ENCODE measurements at regions not wholly inside any gene's neighbourhood (a gene's known extent, or its start where the extent isn't known, plus 50 kb on each side); places are given as distances from the start of the nearest gene placed in this dataset.

DNA sequence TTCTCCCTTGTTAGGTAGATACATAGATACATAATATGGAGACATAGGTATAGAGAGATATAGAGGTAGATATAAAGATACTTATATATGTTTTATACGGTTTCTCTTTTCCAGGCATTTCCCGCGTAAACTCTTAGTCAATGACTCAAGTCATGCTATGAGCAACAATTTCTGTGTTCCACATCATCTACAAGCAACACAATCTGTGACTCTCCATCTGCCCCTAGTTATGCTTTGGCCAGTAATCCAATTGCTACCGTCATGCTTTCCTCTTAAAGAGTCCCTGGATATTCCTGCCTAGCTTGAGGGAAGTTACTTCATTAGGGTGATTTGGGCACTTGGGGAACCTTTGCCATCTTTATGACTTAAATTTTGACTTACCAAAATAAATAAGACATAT is 129.0 kb upstream of the ADAMTS16 start:
- no peaks in the 10 kb centered on the region for H3K9me3 ChIP-seq
- H3K27me3 ChIP-seq = no peaks in the 10 kb centered on the region
- no peaks in the 10 kb centered on the region for H3K4me1 ChIP-seq
- DNase-seq (no peak), ATAC-seq (no peak)
- H3K4me3 ChIP-seq = no peak overlapping the region
- 70% methylated on average over 4 of the region's 4 CpGs for WGBS (ENCODE audit: insufficient coverage, low coverage, low lambda C conversion rate, missing lambda C conversion rate)
- H3K36me3 ChIP-seq = no peaks in the 10 kb centered on the region
- intact Hi-C loops (cut with DNase I) = no loop called here
- H3K27ac ChIP-seq = no peak overlapping the region
- TF ChIP-seq POLR2A (IDR thresholded peaks at IDR 0.05) = no peak
- TF ChIP-seq, protein P1, sequence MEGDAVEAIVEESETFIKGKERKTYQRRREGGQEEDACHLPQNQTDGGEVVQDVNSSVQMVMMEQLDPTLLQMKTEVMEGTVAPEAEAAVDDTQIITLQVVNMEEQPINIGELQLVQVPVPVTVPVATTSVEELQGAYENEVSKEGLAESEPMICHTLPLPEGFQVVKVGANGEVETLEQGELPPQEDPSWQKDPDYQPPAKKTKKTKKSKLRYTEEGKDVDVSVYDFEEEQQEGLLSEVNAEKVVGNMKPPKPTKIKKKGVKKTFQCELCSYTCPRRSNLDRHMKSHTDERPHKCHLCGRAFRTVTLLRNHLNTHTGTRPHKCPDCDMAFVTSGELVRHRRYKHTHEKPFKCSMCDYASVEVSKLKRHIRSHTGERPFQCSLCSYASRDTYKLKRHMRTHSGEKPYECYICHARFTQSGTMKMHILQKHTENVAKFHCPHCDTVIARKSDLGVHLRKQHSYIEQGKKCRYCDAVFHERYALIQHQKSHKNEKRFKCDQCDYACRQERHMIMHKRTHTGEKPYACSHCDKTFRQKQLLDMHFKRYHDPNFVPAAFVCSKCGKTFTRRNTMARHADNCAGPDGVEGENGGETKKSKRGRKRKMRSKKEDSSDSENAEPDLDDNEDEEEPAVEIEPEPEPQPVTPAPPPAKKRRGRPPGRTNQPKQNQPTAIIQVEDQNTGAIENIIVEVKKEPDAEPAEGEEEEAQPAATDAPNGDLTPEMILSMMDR (IDR thresholded peaks at IDR 0.05) = no peak

GRCh38 chr5:5014586-5015235 is 125.4 kb upstream of the ADAMTS16 start:
- Histone ChIP-seq H3K27me3 (no peaks in the 10 kb centered on the region), H3K4me1 (no peaks in the 10 kb centered on the region), H3K36me3 (no peaks in the 10 kb centered on the region), H3K4me3 (no peak overlapping the region), H3K27ac (no peak overlapping the region), H3K9me3 (no peaks in the 10 kb centered on the region)
- TF ChIP-seq, protein P1 (IDR thresholded peaks at IDR 0.05) = no peak
- TF ChIP-seq POLR2A (IDR thresholded peaks at IDR 0.05) = no peak
- DNase-seq = no peak
- 54% methylated on average over 7 of the region's 7 CpGs for WGBS (ENCODE audit: insufficient coverage, low coverage, low lambda C conversion rate, missing lambda C conversion rate)
- intact Hi-C loops (cut with DNase I) = no loop called here
- ATAC-seq = no peak

DNA sequence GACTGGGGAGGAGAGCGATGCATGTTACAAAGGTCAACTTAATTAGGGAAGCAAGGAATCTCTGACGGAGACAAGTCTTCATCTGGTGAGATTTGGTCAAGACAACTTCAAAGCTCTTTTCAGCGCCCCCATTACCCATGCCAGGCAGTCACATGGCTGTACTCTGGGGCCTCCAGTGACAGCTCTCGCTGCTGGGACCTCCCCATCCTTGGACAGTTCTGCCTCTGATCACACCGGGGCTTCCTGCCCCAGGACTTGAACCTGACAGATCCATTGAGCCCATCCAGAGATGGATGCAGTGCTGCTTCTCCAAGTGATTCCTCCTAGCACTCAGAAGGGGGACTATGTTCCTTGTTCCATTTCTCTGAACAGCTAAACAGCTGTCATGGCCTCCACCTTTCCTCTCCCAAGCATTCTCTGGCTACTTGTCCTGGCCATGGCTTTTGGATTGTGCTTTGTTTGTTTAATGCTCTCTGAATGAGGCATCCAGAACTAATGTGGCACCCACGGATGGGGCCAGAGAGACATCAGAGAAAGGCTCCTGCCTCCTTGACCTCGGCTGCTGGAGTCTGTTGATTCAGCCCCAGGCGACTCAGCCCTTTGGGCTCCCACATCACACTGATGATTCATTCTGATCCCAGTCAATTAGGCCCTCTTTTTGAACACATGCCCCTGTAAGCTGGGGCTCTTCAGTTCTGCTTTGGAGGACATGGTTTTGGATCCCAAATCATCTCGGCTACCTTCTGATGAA is 122.1 kb upstream of the ADAMTS16 start:
- no peaks in the 10 kb centered on the region for H3K36me3 ChIP-seq
- no peaks in the 10 kb centered on the region for H3K27me3 ChIP-seq
- no peaks in the 10 kb centered on the region for H3K4me1 ChIP-seq
- H3K9me3 ChIP-seq = no peaks in the 10 kb centered on the region
- ATAC-seq (peak in 1 of 4 donors; percentile 10), DNase-seq (no peak)
- H3K27ac ChIP-seq = no peak overlapping the region
- TF ChIP-seq POLR2A (IDR thresholded peaks at IDR 0.05) = no peak
- TF ChIP-seq, protein P1 (IDR thresholded peaks at IDR 0.05) = no peak
- WGBS (ENCODE audit: insufficient coverage, low coverage, low lambda C conversion rate, missing lambda C conversion rate) = 63% methylated on average over 4 of the region's 9 CpGs
- no peak overlapping the region for H3K4me3 ChIP-seq
- intact Hi-C loops (cut with DNase I) = no loop called here

GRCh38 chr5:5018578-5018970 is 121.6 kb upstream of the ADAMTS16 start:
- Histone ChIP-seq H3K4me1 (no peaks in the 10 kb centered on the region), H3K36me3 (no peaks in the 10 kb centered on the region), H3K27ac (no peak overlapping the region), H3K4me3 (no peak overlapping the region), H3K27me3 (no peaks in the 10 kb centered on the region), H3K9me3 (no peaks in the 10 kb centered on the region)
- DNase-seq (no peak), ATAC-seq (no peak)
- intact Hi-C loops (cut with DNase I) = no loop called here
- WGBS (ENCODE audit: insufficient coverage, low coverage, low lambda C conversion rate, missing lambda C conversion rate) = 39% methylated on average over 2 of the region's 4 CpGs
- TF ChIP-seq POLR2A (IDR thresholded peaks at IDR 0.05) = no peak
- TF ChIP-seq, protein P1 (IDR thresholded peaks at IDR 0.05) = no peak
